ENCODE measurements at regions not wholly inside any gene's neighbourhood (a gene's known extent, or its start where the extent isn't known, plus 50 kb on each side); places are given as distances from the start of the nearest gene placed in this dataset.

- no peak for TF ChIP-seq EZH2phosphoT487 (IDR thresholded peaks at IDR 0.05; ENCODE audit: low read depth)
- no peak for TF ChIP-seq CTCF (IDR thresholded peaks at IDR 0.05; ENCODE audit: low read depth, low read length)
- H3K9ac ChIP-seq (ENCODE audit: low read length), result no peak overlapping the region
- H3K4me1 ChIP-seq (ENCODE audit: low read length), result no peaks in the 10 kb centered on the region
- H3K27me3 ChIP-seq (ENCODE audit: low read depth, low read length), result peaks cover 28% of the 10 kb centered on the region
- H3K4me3 ChIP-seq (ENCODE audit: low read length), result no peak overlapping the region
- H3K9me3 ChIP-seq (ENCODE audit: insufficient read depth, low read length), result no peaks in the 10 kb centered on the region
- no peak overlapping the region for H3K27ac ChIP-seq (ENCODE audit: low read length)
- no peaks in the 10 kb centered on the region for H3K36me3 ChIP-seq (replicated peaks; ENCODE audit: low read depth, low read length)
- H3K4me2 ChIP-seq (ENCODE audit: low read length), result no peak overlapping the region
- no peaks in the 10 kb centered on the region for H3K79me2 ChIP-seq (ENCODE audit: low read length)
- no peaks in the 10 kb centered on the region for H4K20me1 ChIP-seq (ENCODE audit: insufficient read depth, low read length)
- no peak overlapping the region for H2AFZ ChIP-seq (ENCODE audit: low read depth, low read length)
Measured at GRCh38 chr2:121994238-121995206, 239.1 kb downstream of the TSN start.

- H2AFZ ChIP-seq (ENCODE audit: low read depth, low read length), result no peak overlapping the region
- H3K4me1 ChIP-seq (ENCODE audit: low read length), result no peaks in the 10 kb centered on the region
- H3K36me3 ChIP-seq (replicated peaks; ENCODE audit: low read depth, low read length), result no peaks in the 10 kb centered on the region
- H3K27me3 ChIP-seq (ENCODE audit: low read depth, low read length), result peaks cover 11% of the 10 kb centered on the region; the same call in 1 of the 2 replicates
- no peak overlapping the region for H3K4me2 ChIP-seq (ENCODE audit: low read length)
- no peaks in the 10 kb centered on the region for H3K79me2 ChIP-seq (ENCODE audit: low read length)
- H3K27ac ChIP-seq (ENCODE audit: low read length), result no peak overlapping the region
- H3K4me3 ChIP-seq (ENCODE audit: low read length), result no peak overlapping the region
- H3K9ac ChIP-seq (ENCODE audit: low read length), result no peak overlapping the region
- TF ChIP-seq CTCF (IDR thresholded peaks at IDR 0.05; ENCODE audit: low read depth, low read length) (no peak), EZH2phosphoT487 (IDR thresholded peaks at IDR 0.05; ENCODE audit: low read depth) (no peak)
- H3K9me3 ChIP-seq (ENCODE audit: insufficient read depth, low read length), result no peaks in the 10 kb centered on the region
- no peaks in the 10 kb centered on the region for H4K20me1 ChIP-seq (ENCODE audit: insufficient read depth, low read length)
Measured at GRCh38 chr2:121998751-121999150, 243.3 kb downstream of the TSN start.

- Histone ChIP-seq H3K4me2 (ENCODE audit: low read length) (no peak overlapping the region), H3K36me3 (replicated peaks; ENCODE audit: low read depth, low read length) (no peaks in the 10 kb centered on the region), H3K9me3 (ENCODE audit: insufficient read depth, low read length) (no peaks in the 10 kb centered on the region), H3K9ac (ENCODE audit: low read length) (no peak overlapping the region), H3K27me3 (ENCODE audit: low read depth, low read length) (0 out of 2 replicates have a peak, but pooled peaks cover 8% of the 10 kb centered on the region), H3K4me1 (ENCODE audit: low read length) (no peaks in the 10 kb centered on the region), H4K20me1 (ENCODE audit: insufficient read depth, low read length) (no peaks in the 10 kb centered on the region), H2AFZ (ENCODE audit: low read depth, low read length) (no peak overlapping the region), H3K4me3 (ENCODE audit: low read length) (no peak overlapping the region), H3K79me2 (ENCODE audit: low read length) (no peaks in the 10 kb centered on the region), H3K27ac (ENCODE audit: low read length) (no peak overlapping the region)
- no peak for TF ChIP-seq CTCF (IDR thresholded peaks at IDR 0.05; ENCODE audit: low read depth, low read length)
- no peak for TF ChIP-seq EZH2phosphoT487 (IDR thresholded peaks at IDR 0.05; ENCODE audit: low read depth)
Measured at GRCh38 chr2:121999264-121999663, 243.8 kb downstream of the TSN start.

GRCh38 chr2:122000556-122001340 is 245.3 kb downstream of the TSN start:
- Histone ChIP-seq H3K36me3 (replicated peaks; ENCODE audit: low read depth, low read length) (no peaks in the 10 kb centered on the region), H3K79me2 (ENCODE audit: low read length) (no peaks in the 10 kb centered on the region), H3K9me3 (ENCODE audit: insufficient read depth, low read length) (no peaks in the 10 kb centered on the region), H3K27me3 (ENCODE audit: low read depth, low read length) (0 out of 2 replicates have a peak, but pooled peaks cover under 1% of the 10 kb centered on the region), H3K4me3 (ENCODE audit: low read length) (no peak overlapping the region), H3K9ac (ENCODE audit: low read length) (no peak overlapping the region), H3K27ac (ENCODE audit: low read length) (no peak overlapping the region), H2AFZ (ENCODE audit: low read depth, low read length) (no peak overlapping the region), H4K20me1 (ENCODE audit: insufficient read depth, low read length) (no peaks in the 10 kb centered on the region), H3K4me1 (ENCODE audit: low read length) (no peaks in the 10 kb centered on the region), H3K4me2 (ENCODE audit: low read length) (no peak overlapping the region)
- TF ChIP-seq EZH2phosphoT487 (IDR thresholded peaks at IDR 0.05; ENCODE audit: low read depth), result no peak

Measured in OCI-LY3 (cell line).